HEK293 (cell line): ENCODE measurements at regions not wholly inside any gene's neighbourhood (a gene's known extent, or its start where the extent isn't known, plus 50 kb on each side); places are given as distances from the start of the nearest gene placed in this dataset.

ENCODE experiments used
- CTCF ChIA-PET: fragments of 350-600 bp; formaldehyde crosslinking; extraction: SDS; loops from one replicate; lab custom pipeline; 2021; ENCODE audit warnings: antibody characterized with exemption; lab: Yijun Ruan, JAX
- POLR2A ChIA-PET: fragments of 300-600 bp; formaldehyde crosslinking; extraction: SDS; loops from one replicate; lab custom pipeline; 2020; ENCODE audit warnings: antibody characterized with exemption, inconsistent platforms; lab: Yijun Ruan, JAX
- H3K27ac ChIP-seq: fragments of 200-500 bp; sonication (Bioruptor generic); 2 replicates; pipeline ENCODE4 v1.5.1; 2014; ENCODE audit warnings: low read depth, low read length, control low read depth, inconsistent platforms; ENCODE audit errors: extremely low read depth
- H3K36me3 ChIP-seq, 2 experiments: fragments of 200-500 bp in 1 of 2; sonication (Bioruptor generic) in 1 of 2; 1 replicate in 1 of 2; 2 replicates in 1 of 2; pipeline ENCODE4 v1.5.1; 2014 to 2017; ENCODE audit warnings: inconsistent platforms in 2 of 2, low read length in 2 of 2; ENCODE audit not compliant: control insufficient read depth in 2 of 2, insufficient read depth in 1 of 2
- H3K4me1 ChIP-seq: fragments of 200-500 bp; sonication (Bioruptor generic); 2 replicates; pipeline ENCODE4 v1.5.1; 2014; ENCODE audit warnings: mild to moderate bottlenecking, low read length, inconsistent platforms; ENCODE audit not compliant: control insufficient read depth, insufficient read depth
- H3K4me3 ChIP-seq: 2 replicates; pipeline ENCODE4 v1.5.1; 2011; ENCODE audit warnings: low read depth, mild to moderate bottlenecking, control low read depth, low read length, moderate library complexity
- H3K9me3 ChIP-seq: fragments of 200-500 bp; sonication (Bioruptor generic); 2 replicates; pipeline ENCODE4 v1.5.1; 2014; ENCODE audit warnings: low read depth, low read length, inconsistent platforms; ENCODE audit not compliant: control insufficient read depth, insufficient read depth
- ELK4 ChIP-seq: IDR thresholded peaks from 2 replicates; pipeline ENCODE4 v1.6.1; 2011; ENCODE audit warnings: mild to moderate bottlenecking, low read depth, low read length, borderline replicate concordance
- GFI1B ChIP-seq: fragments of 450-650 bp; formaldehyde crosslinking; IDR thresholded peaks from 2 replicates; pipeline ENCODE4 v1.5.1; 2016; ENCODE audit warnings: missing biosample characterization, missing genetic modification characterization
- GLI4 ChIP-seq: fragments of 450-650 bp; formaldehyde crosslinking; IDR thresholded peaks from 2 replicates; pipeline ENCODE4 v1.5.1; 2016; ENCODE audit warnings: missing biosample characterization, missing genetic modification characterization
- KLF16 ChIP-seq: fragments of 450-650 bp; formaldehyde crosslinking; IDR thresholded peaks from 2 replicates; pipeline ENCODE4 v1.5.1; 2017; ENCODE audit warnings: missing biosample characterization, missing genetic modification characterization
- TCF7L2 ChIP-seq: IDR thresholded peaks from 2 replicates; pipeline ENCODE4 v1.6.1; 2011; ENCODE audit warnings: low read depth, mild to moderate bottlenecking, inconsistent platforms, low read length, moderate library complexity, borderline replicate concordance
- ZBTB21 ChIP-seq: fragments of 450-650 bp; formaldehyde crosslinking; IDR thresholded peaks from 2 replicates; pipeline ENCODE4 v1.5.1; 2017; ENCODE audit warnings: missing biosample characterization, missing genetic modification characterization
- ZFP41 ChIP-seq: fragments of 450-650 bp; formaldehyde crosslinking; IDR thresholded peaks from 2 replicates; pipeline ENCODE4 v1.5.1; 2016; ENCODE audit warnings: missing biosample characterization, missing genetic modification characterization, borderline replicate concordance
- ZIC2 ChIP-seq: fragments of 450-650 bp; formaldehyde crosslinking; IDR thresholded peaks from 2 replicates; pipeline ENCODE4 v1.5.1; 2016; ENCODE audit warnings: missing biosample characterization, missing genetic modification characterization
- ZNF10 ChIP-seq: fragments of 450-650 bp; formaldehyde crosslinking; IDR thresholded peaks from 2 replicates; pipeline ENCODE4 v1.5.1; 2017; ENCODE audit warnings: missing biosample characterization, missing genetic modification characterization
- ZNF138 ChIP-seq: fragments of 450-650 bp; formaldehyde crosslinking; IDR thresholded peaks from 2 replicates; pipeline ENCODE4 v1.5.1; 2016; ENCODE audit warnings: missing biosample characterization, missing genetic modification characterization, borderline replicate concordance
- ZNF175 ChIP-seq: fragments of 450-650 bp; formaldehyde crosslinking; IDR thresholded peaks from 2 replicates; pipeline ENCODE4 v1.5.1; 2016; ENCODE audit warnings: missing biosample characterization, missing genetic modification characterization
- ZNF184 ChIP-seq: fragments of 450-650 bp; IDR thresholded peaks from 2 replicates; pipeline ENCODE4 v1.5.1; 2018; ENCODE audit warnings: missing biosample characterization, mild to moderate bottlenecking, missing genetic modification characterization
- ZNF214 ChIP-seq: fragments of 450-650 bp; formaldehyde crosslinking; IDR thresholded peaks from 2 replicates; pipeline ENCODE4 v1.5.1; 2017; ENCODE audit warnings: missing biosample characterization, mild to moderate bottlenecking, missing genetic modification characterization, borderline replicate concordance
- ZNF248 ChIP-seq: fragments of 450-650 bp; formaldehyde crosslinking; IDR thresholded peaks from 2 replicates; pipeline ENCODE4 v1.5.1; 2017; ENCODE audit warnings: missing biosample characterization, missing genetic modification characterization
- ZNF366 ChIP-seq: fragments of 450-650 bp; formaldehyde crosslinking; conservative IDR thresholded peaks from 2 replicates; pipeline ENCODE4 v1.5.1; 2016; ENCODE audit warnings: missing biosample characterization, missing genetic modification characterization
- ZNF404 ChIP-seq: fragments of 450-650 bp; formaldehyde crosslinking; IDR thresholded peaks from 2 replicates; pipeline ENCODE4 v1.5.1; 2017; ENCODE audit warnings: missing biosample characterization, missing genetic modification characterization
- ZNF426 ChIP-seq: fragments of 450-650 bp; formaldehyde crosslinking; IDR thresholded peaks from 2 replicates; pipeline ENCODE4 v1.5.1; 2017; ENCODE audit warnings: missing biosample characterization, missing genetic modification characterization, mild to moderate bottlenecking, inconsistent platforms, moderate library complexity
- ZNF544 ChIP-seq: fragments of 450-650 bp; formaldehyde crosslinking; IDR thresholded peaks from 2 replicates; pipeline ENCODE4 v1.5.0; 2017; ENCODE audit warnings: missing biosample characterization, missing genetic modification characterization
- ZNF558 ChIP-seq: fragments of 450-650 bp; formaldehyde crosslinking; IDR thresholded peaks from 2 replicates; pipeline ENCODE4 v1.5.1; 2016; ENCODE audit warnings: missing biosample characterization, missing genetic modification characterization
- ZNF596 ChIP-seq: fragments of 450-650 bp; IDR thresholded peaks from 2 replicates; pipeline ENCODE4 v1.5.0; 2018; ENCODE audit warnings: missing biosample characterization, mild to moderate bottlenecking, missing genetic modification characterization, moderate library complexity
- ZNF747 ChIP-seq: fragments of 450-650 bp; formaldehyde crosslinking; IDR thresholded peaks from 2 replicates; pipeline ENCODE4 v1.5.1; 2016; ENCODE audit warnings: missing biosample characterization, missing genetic modification characterization
- ZNF776 ChIP-seq: fragments of 450-650 bp; formaldehyde crosslinking; IDR thresholded peaks from 2 replicates; pipeline ENCODE4 v1.5.0; 2017; ENCODE audit warnings: missing biosample characterization, missing genetic modification characterization, borderline replicate concordance
- ZSCAN23 ChIP-seq: fragments of 450-650 bp; formaldehyde crosslinking; IDR thresholded peaks from 2 replicates; pipeline ENCODE4 v1.5.1; 2016; ENCODE audit warnings: missing biosample characterization, missing genetic modification characterization
- TF ChIP-seq, protein P1 (sequence below): fragments of 450-650 bp; formaldehyde crosslinking; IDR thresholded peaks from 2 replicates; pipeline ENCODE4 v1.5.1; 2016; ENCODE audit warnings: missing biosample characterization, missing genetic modification characterization

GRCh38 chr2:75361486-75361885, 162.2 kb upstream of the TACR1 start (continued):
- TF ChIP-seq ZNF747: no peak
- TF ChIP-seq ZIC2 (tag by site-specific recombination): no peak
- TF ChIP-seq ZFP41 (tag by site-specific recombination): no peak
- no peak for TF ChIP-seq KLF16 (tag by site-specific recombination)
- TF ChIP-seq, all 188 proteins: peak for 0

- Histone ChIP-seq H3K27ac (no peak overlapping the region), H3K36me3 (no peaks in the 10 kb centered on the region), H3K4me1 (no peaks in the 10 kb centered on the region), H3K4me3 (no peak overlapping the region), H3K9me3 (no peaks in the 10 kb centered on the region)
- CTCF ChIA-PET: no interaction called here
- no peak for TF ChIP-seq ZNF184
- TF ChIP-seq, protein P1, sequence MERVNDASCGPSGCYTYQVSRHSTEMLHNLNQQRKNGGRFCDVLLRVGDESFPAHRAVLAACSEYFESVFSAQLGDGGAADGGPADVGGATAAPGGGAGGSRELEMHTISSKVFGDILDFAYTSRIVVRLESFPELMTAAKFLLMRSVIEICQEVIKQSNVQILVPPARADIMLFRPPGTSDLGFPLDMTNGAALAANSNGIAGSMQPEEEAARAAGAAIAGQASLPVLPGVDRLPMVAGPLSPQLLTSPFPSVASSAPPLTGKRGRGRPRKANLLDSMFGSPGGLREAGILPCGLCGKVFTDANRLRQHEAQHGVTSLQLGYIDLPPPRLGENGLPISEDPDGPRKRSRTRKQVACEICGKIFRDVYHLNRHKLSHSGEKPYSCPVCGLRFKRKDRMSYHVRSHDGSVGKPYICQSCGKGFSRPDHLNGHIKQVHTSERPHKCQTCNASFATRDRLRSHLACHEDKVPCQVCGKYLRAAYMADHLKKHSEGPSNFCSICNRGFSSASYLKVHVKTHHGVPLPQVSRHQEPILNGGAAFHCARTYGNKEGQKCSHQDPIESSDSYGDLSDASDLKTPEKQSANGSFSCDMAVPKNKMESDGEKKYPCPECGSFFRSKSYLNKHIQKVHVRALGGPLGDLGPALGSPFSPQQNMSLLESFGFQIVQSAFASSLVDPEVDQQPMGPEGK (tag by site-specific recombination): no peak
- no peak for TF ChIP-seq GLI4 (tag by site-specific recombination)
- no peak for TF ChIP-seq ZNF10 (tag by site-specific recombination)
- POLR2A ChIA-PET: no interaction called here
These were observed 161.6 kb upstream of the TACR1 start for GRCh38 chr2:75360945-75361344.

- ChIA-PET POLR2A (no interaction called here), CTCF (no interaction called here)
- Histone ChIP-seq H3K36me3 (no peaks in the 10 kb centered on the region), H3K27ac (no peak overlapping the region), H3K4me1 (no peaks in the 10 kb centered on the region), H3K9me3 (no peaks in the 10 kb centered on the region), H3K4me3 (no peak overlapping the region)
- no peak for TF ChIP-seq TCF7L2
- no peak for TF ChIP-seq ZSCAN23
- TF ChIP-seq ZNF138 (tag by site-specific recombination): no peak
- TF ChIP-seq ZNF596 (tag by site-specific recombination): no peak
- TF ChIP-seq ZNF366: no peak
- no peak for TF ChIP-seq ZNF214
- no peak for TF ChIP-seq ZNF426 (tag by site-specific recombination)
- no peak for TF ChIP-seq ZBTB21
- TF ChIP-seq, protein P1 (tag by site-specific recombination): no peak
- TF ChIP-seq ZNF175 (tag by site-specific recombination): no peak
- no peak for TF ChIP-seq ZNF248
- no peak for TF ChIP-seq ZNF544
- TF ChIP-seq ZNF404 (tag by site-specific recombination): no peak
- TF ChIP-seq ZNF558: no peak
- no peak for TF ChIP-seq ZNF776
- TF ChIP-seq GFI1B (tag by site-specific recombination): no peak
- TF ChIP-seq KLF16 (tag by site-specific recombination): no peak
- no peak for TF ChIP-seq ELK4
These were observed 157.5 kb upstream of the TACR1 start for GRCh38 chr2:75356865-75357264.
